Panc1 (cell line): ENCODE measurements at regions not wholly inside any gene's neighbourhood (a gene's known extent, or its start where the extent isn't known, plus 50 kb on each side); places are given as distances from the start of the nearest gene placed in this dataset.

ENCODE experiments used
- ATAC-seq: fragments of 200-7000 bp; cut with Tn5 transposase; 2 replicates; pipeline ENCODE4 v1.9.1; 2020; ENCODE audit warnings: mild to moderate bottlenecking, moderate library complexity
- BruUV-seq: library from RNA; stranded (reverse); fragments of 400-500 nt; replicated peaks from 2 replicates; lab custom pipeline; 2021; lab: Mats Ljungman, UMichigan
- CTCF ChIA-PET: fragments of 300-600 bp; sonication (Branson Sonifier 250); formaldehyde crosslinking; loops from one replicate; lab custom pipeline; 2022; ENCODE audit warnings: antibody characterized with exemption; lab: Charles Lee
- POLR2A ChIA-PET: fragments of 300-600 bp; sonication (Branson Sonifier 250); formaldehyde crosslinking; loops from one replicate; lab custom pipeline; 2022; ENCODE audit warnings: antibody characterized with exemption; lab: Charles Lee
- DNase-seq: peaks from one replicate; pipeline ENCODE4 v3.0.0-alpha.2; 2010; ENCODE audit warnings: low read depth, low spot score
- H3K27ac ChIP-seq: 2 replicates; pipeline ENCODE4 v1.5.1; 2011; ENCODE audit warnings: mild to moderate bottlenecking, low read length, inconsistent platforms
- H3K27me3 ChIP-seq: fragments of 200-500 bp; sonication (Bioruptor generic); 2 replicates; pipeline ENCODE4 v1.6.0; 2014; ENCODE audit warnings: low read length, inconsistent platforms; ENCODE audit not compliant: control insufficient read depth, insufficient read depth
- H3K36me3 ChIP-seq: fragments of 200-500 bp; sonication (Bioruptor generic); 2 replicates; pipeline ENCODE4 v1.5.1; 2014; ENCODE audit warnings: inconsistent platforms, mild to moderate bottlenecking, low read length, moderate library complexity; ENCODE audit not compliant: control insufficient read depth, insufficient read depth
- H3K4me1 ChIP-seq: 2 replicates; pipeline ENCODE4 v1.5.1; 2011; ENCODE audit warnings: inconsistent platforms, mild to moderate bottlenecking, low read length, moderate library complexity; ENCODE audit not compliant: control insufficient read depth, insufficient read depth
- H3K4me3 ChIP-seq, 2 experiments: 2 replicates each; pipeline ENCODE4 v1.5.1; 2011 to 2012; ENCODE audit warnings: low read depth in 2 of 2, low read length in 2 of 2, mild to moderate bottlenecking in 2 of 2, inconsistent platforms in 1 of 2, moderate library complexity in 1 of 2
- H3K9me3 ChIP-seq: fragments of 200-500 bp; sonication (Bioruptor generic); 2 replicates; pipeline ENCODE4 v1.5.1; 2014; ENCODE audit warnings: low read depth, mild to moderate bottlenecking, inconsistent platforms, low read length, moderate library complexity; ENCODE audit not compliant: control insufficient read depth, insufficient read depth
- CTCF ChIP-seq: fragments of 450-650 bp; IDR thresholded peaks from 2 replicates; pipeline ENCODE4 v1.5.1; 2017; ENCODE audit warnings: mild to moderate bottlenecking
- POLR2AphosphoS5 ChIP-seq: IDR thresholded peaks from 2 replicates; pipeline ENCODE4 v1.6.1; 2012; ENCODE audit warnings: mild to moderate bottlenecking, low read depth, low read length, moderate library complexity
- REST ChIP-seq, 2 experiments: IDR thresholded peaks; 2 replicates each; pipeline ENCODE4 v1.6.1; 2011 to 2012; ENCODE audit warnings: low read depth in 2 of 2, control low read depth in 1 of 2, low read length in 1 of 2, mild to moderate bottlenecking in 1 of 2, moderate library complexity in 1 of 2; ENCODE audit not compliant: insufficient read depth in 1 of 2
- SIN3A ChIP-seq: IDR thresholded peaks from 2 replicates; pipeline ENCODE4 v1.6.1; 2012; ENCODE audit warnings: low read depth, mild to moderate bottlenecking, low read length, moderate library complexity, borderline replicate concordance; ENCODE audit not compliant: insufficient read depth
- TCF7L2 ChIP-seq: IDR thresholded peaks from 2 replicates; pipeline ENCODE4 v1.6.1; 2011; ENCODE audit warnings: mild to moderate bottlenecking, low read depth, low read length, inconsistent platforms
- in situ Hi-C: cut with HindIII; loops from 2 replicates; pipeline ENCODE4 v1.10.0; 2016; ENCODE audit warnings: low sequenced_read_pairs, low pct_unique_long_range_greater_than_20kb
- intact Hi-C: fragments of 100-400 bp; cut with micrococcal nuclease; formaldehyde crosslinking; loops from one replicate; pipeline ENCODE4 v1.10.0; 2022; ENCODE audit not compliant: unreplicated experiment

- Histone ChIP-seq H3K27me3 (no peaks in the 10 kb centered on the region), H3K36me3 (no peaks in the 10 kb centered on the region), H3K27ac (no peak overlapping the region), H3K9me3 (peaks cover 3% of the 10 kb centered on the region; the same call in 1 of the 2 replicates), H3K4me1 (no peaks in the 10 kb centered on the region), H3K4me3 (no peak overlapping the region)
- POLR2A ChIA-PET = no interaction called here
- DNase-seq = no peak
- in situ Hi-C loops (no loop called here), intact Hi-C loops (no loop called here)
- no peak for ATAC-seq
- BruUV-seq = no TSS peak
- CTCF ChIA-PET = no interaction called here
- TF ChIP-seq SIN3A (no peak), REST (IDR thresholded peaks at IDR 0.05; ENCODE audit: insufficient read depth in 1 of 2, low read depth in 2 of 2, low read length in 1 of 2) (no peak), CTCF (no peak), POLR2AphosphoS5 (no peak), TCF7L2 (no peak)
Observed at GRCh38 chr5:164137095-164137494, 631.7 kb downstream of the MAT2B start.

GRCh38 chr5:164139423-164139822, 634.0 kb downstream of the MAT2B start:
- ChIA-PET POLR2A (no interaction called here), CTCF (no interaction called here)
- Histone ChIP-seq H3K4me3 (no peak overlapping the region), H3K27ac (no peak overlapping the region), H3K4me1 (no peaks in the 10 kb centered on the region), H3K9me3 (peaks cover 3% of the 10 kb centered on the region; the same call in 1 of the 2 replicates), H3K27me3 (no peaks in the 10 kb centered on the region), H3K36me3 (no peaks in the 10 kb centered on the region)
- no peak for DNase-seq
- no TSS peak for BruUV-seq
- intact Hi-C loops = no loop called here
- no peak for ATAC-seq
- in situ Hi-C loops = no loop called here
- TF ChIP-seq TCF7L2 (no peak), REST (IDR thresholded peaks at IDR 0.05; ENCODE audit: insufficient read depth in 1 of 2, low read depth in 2 of 2, low read length in 1 of 2) (no peak)
